ENCODE measurements at regions not wholly inside any gene's neighbourhood (a gene's known extent, or its start where the extent isn't known, plus 50 kb on each side); places are given as distances from the start of the nearest gene placed in this dataset.

- no peaks in the 10 kb centered on the region for H3K36me3 Mint-ChIP-seq (ENCODE audit: low read depth)
- no peak for ATAC-seq
- no peaks in the 10 kb centered on the region for H3K4me1 Mint-ChIP-seq (ENCODE audit: low read depth)
Measured at GRCh38 chr4:14059006-14059405, 431.5 kb upstream of the BOD1L1 start.

GRCh38 chr4:14064984-14065383 is 437.5 kb upstream of the BOD1L1 start:
- Mint-ChIP-seq H3K4me1 (ENCODE audit: low read depth) (no peaks in the 10 kb centered on the region), H3K4me3 (no peak overlapping the region), H3K27ac (no peak overlapping the region), H3K9me3 (ENCODE audit: insufficient read depth) (no peaks in the 10 kb centered on the region), H3K27me3 (ENCODE audit: low read depth) (no peaks in the 10 kb centered on the region), H3K36me3 (ENCODE audit: low read depth) (no peaks in the 10 kb centered on the region)
- DNase-seq (no peak), ATAC-seq (no peak)
- ChIA-PET CTCF (no interaction called here), POLR2A (interaction anchor here (0.7 kb wide), 1 partner anchor 140 kb away, joined by 3 read pairs; no protein-coding TSS in a partner anchor)

More at GRCh38 chr4:14059006-14059405, 431.5 kb upstream of the BOD1L1 start:
- Mint-ChIP-seq H3K9me3 (ENCODE audit: insufficient read depth) (no peaks in the 10 kb centered on the region), H3K4me3 (no peak overlapping the region), H3K27me3 (ENCODE audit: low read depth) (no peaks in the 10 kb centered on the region), H3K27ac (no peak overlapping the region)
- POLR2A ChIA-PET, result no interaction called here
- DNase-seq, result no peak
- CTCF ChIA-PET, result no interaction called here

- Mint-ChIP-seq H3K36me3 (ENCODE audit: low read depth) (no peaks in the 10 kb centered on the region), H3K4me3 (no peak overlapping the region), H3K4me1 (ENCODE audit: low read depth) (no peaks in the 10 kb centered on the region), H3K27ac (no peak overlapping the region), H3K9me3 (ENCODE audit: insufficient read depth) (no peaks in the 10 kb centered on the region), H3K27me3 (ENCODE audit: low read depth) (no peaks in the 10 kb centered on the region)
- DNase-seq (no peak), ATAC-seq (no peak)
- ChIA-PET CTCF (no interaction called here), POLR2A (no interaction called here)
Measured at GRCh38 chr4:14065406-14065805, 437.9 kb upstream of the BOD1L1 start.

- Mint-ChIP-seq H3K27me3 (ENCODE audit: low read depth) (no peaks in the 10 kb centered on the region), H3K4me3 (no peak overlapping the region), H3K27ac (no peak overlapping the region), H3K9me3 (ENCODE audit: insufficient read depth) (peaks cover under 1% of the 10 kb centered on the region), H3K36me3 (ENCODE audit: low read depth) (no peaks in the 10 kb centered on the region), H3K4me1 (ENCODE audit: low read depth) (no peaks in the 10 kb centered on the region)
- DNase-seq (no peak), ATAC-seq (no peak)
- POLR2A ChIA-PET, result no interaction called here
- CTCF ChIA-PET, result no interaction called here
Measured at GRCh38 chr4:14066979-14067378, 439.5 kb upstream of the BOD1L1 start.

GRCh38 chr4:14069886-14070285 is 442.4 kb upstream of the BOD1L1 start:
- no peaks in the 10 kb centered on the region for H3K36me3 Mint-ChIP-seq (ENCODE audit: low read depth)
- no peak overlapping the region for H3K4me3 Mint-ChIP-seq
- no peaks in the 10 kb centered on the region for H3K27me3 Mint-ChIP-seq (ENCODE audit: low read depth)
- ATAC-seq (no peak), DNase-seq (no peak)
- H3K27ac Mint-ChIP-seq, result no peak overlapping the region
- CTCF ChIA-PET, result no interaction called here
- POLR2A ChIA-PET, result no interaction called here
- H3K9me3 Mint-ChIP-seq (ENCODE audit: insufficient read depth), result peaks cover 17% of the 10 kb centered on the region
- H3K4me1 Mint-ChIP-seq (ENCODE audit: low read depth), result no peaks in the 10 kb centered on the region

GRCh38 chr4:14070289-14070880 is 442.9 kb upstream of the BOD1L1 start:
- Mint-ChIP-seq H3K4me1 (ENCODE audit: low read depth) (no peaks in the 10 kb centered on the region), H3K36me3 (ENCODE audit: low read depth) (no peaks in the 10 kb centered on the region), H3K9me3 (ENCODE audit: insufficient read depth) (peaks cover 17% of the 10 kb centered on the region), H3K4me3 (no peak overlapping the region), H3K27me3 (ENCODE audit: low read depth) (no peaks in the 10 kb centered on the region), H3K27ac (no peak overlapping the region)
- POLR2A ChIA-PET, result no interaction called here
- DNase-seq (no peak), ATAC-seq (no peak)
- CTCF ChIA-PET, result no interaction called here

GRCh38 chr4:14072506-14072905 is 445.0 kb upstream of the BOD1L1 start:
- CTCF ChIA-PET, result no interaction called here
- no peak for DNase-seq
- Mint-ChIP-seq H3K9me3 (ENCODE audit: insufficient read depth) (peaks cover 17% of the 10 kb centered on the region), H3K36me3 (ENCODE audit: low read depth) (no peaks in the 10 kb centered on the region), H3K4me3 (no peak overlapping the region), H3K4me1 (ENCODE audit: low read depth) (no peaks in the 10 kb centered on the region), H3K27ac (no peak overlapping the region), H3K27me3 (ENCODE audit: low read depth) (no peaks in the 10 kb centered on the region)
- ATAC-seq, result no peak
- POLR2A ChIA-PET, result no interaction called here

- POLR2A ChIA-PET, result no interaction called here
- DNase-seq (no peak), ATAC-seq (no peak)
- CTCF ChIA-PET, result interaction anchor here (0.8 kb wide), 1 partner anchor 9 kb away, joined by 4 read pairs; no protein-coding TSS in a partner anchor
- Mint-ChIP-seq H3K4me3 (no peak overlapping the region), H3K27me3 (ENCODE audit: low read depth) (no peaks in the 10 kb centered on the region), H3K36me3 (ENCODE audit: low read depth) (no peaks in the 10 kb centered on the region), H3K4me1 (ENCODE audit: low read depth) (no peaks in the 10 kb centered on the region), H3K9me3 (ENCODE audit: insufficient read depth) (peaks cover 17% of the 10 kb centered on the region), H3K27ac (no peak overlapping the region)
Measured at GRCh38 chr4:14076776-14077175, 449.3 kb upstream of the BOD1L1 start.

- H3K36me3 Mint-ChIP-seq (ENCODE audit: low read depth), result no peaks in the 10 kb centered on the region
- no peaks in the 10 kb centered on the region for H3K27me3 Mint-ChIP-seq (ENCODE audit: low read depth)
- ATAC-seq (no peak), DNase-seq (no peak)
- H3K27ac Mint-ChIP-seq, result no peak overlapping the region
- POLR2A ChIA-PET, result no interaction called here
- no peak overlapping the region for H3K4me3 Mint-ChIP-seq
- H3K9me3 Mint-ChIP-seq (ENCODE audit: insufficient read depth), result peaks cover 3% of the 10 kb centered on the region
- CTCF ChIA-PET, result no interaction called here
- H3K4me1 Mint-ChIP-seq (ENCODE audit: low read depth), result no peaks in the 10 kb centered on the region
Measured at GRCh38 chr4:14078326-14078725, 450.8 kb upstream of the BOD1L1 start.

GRCh38 chr4:14079601-14080000 is 452.1 kb upstream of the BOD1L1 start:
- ChIA-PET CTCF (no interaction called here), POLR2A (no interaction called here)
- H3K4me1 Mint-ChIP-seq (ENCODE audit: low read depth), result no peaks in the 10 kb centered on the region
- ATAC-seq (no peak), DNase-seq (no peak)
- H3K9me3 Mint-ChIP-seq (ENCODE audit: insufficient read depth), result peaks cover under 1% of the 10 kb centered on the region
- H3K27me3 Mint-ChIP-seq (ENCODE audit: low read depth), result no peaks in the 10 kb centered on the region
- no peak overlapping the region for H3K27ac Mint-ChIP-seq
- no peaks in the 10 kb centered on the region for H3K36me3 Mint-ChIP-seq (ENCODE audit: low read depth)
- H3K4me3 Mint-ChIP-seq, result no peak overlapping the region

- Mint-ChIP-seq H3K4me1 (ENCODE audit: low read depth) (no peaks in the 10 kb centered on the region), H3K9me3 (ENCODE audit: insufficient read depth) (no peaks in the 10 kb centered on the region), H3K27ac (no peak overlapping the region), H3K36me3 (ENCODE audit: low read depth) (no peaks in the 10 kb centered on the region), H3K27me3 (ENCODE audit: low read depth) (no peaks in the 10 kb centered on the region), H3K4me3 (no peak overlapping the region)
- POLR2A ChIA-PET, result no interaction called here
- DNase-seq, result no peak
- no peak for ATAC-seq
- CTCF ChIA-PET, result no interaction called here
Measured at GRCh38 chr4:14083150-14083549, 455.6 kb upstream of the BOD1L1 start.

GRCh38 chr4:14084598-14084997 is 457.1 kb upstream of the BOD1L1 start:
- CTCF ChIA-PET, result interaction anchor here (1.3 kb wide), 1 partner anchor 8 kb away, joined by 4 read pairs; no protein-coding TSS in a partner anchor
- POLR2A ChIA-PET, result no interaction called here
- DNase-seq (no peak), ATAC-seq (no peak)
- no peaks in the 10 kb centered on the region for H3K27me3 Mint-ChIP-seq (ENCODE audit: low read depth)
- no peak overlapping the region for H3K4me3 Mint-ChIP-seq
- no peaks in the 10 kb centered on the region for H3K9me3 Mint-ChIP-seq (ENCODE audit: insufficient read depth)
- no peak overlapping the region for H3K27ac Mint-ChIP-seq
- no peaks in the 10 kb centered on the region for H3K36me3 Mint-ChIP-seq (ENCODE audit: low read depth)
- H3K4me1 Mint-ChIP-seq (ENCODE audit: low read depth), result no peaks in the 10 kb centered on the region

GRCh38 chr4:14087459-14087858 is 459.9 kb upstream of the BOD1L1 start:
- Mint-ChIP-seq H3K27ac (no peak overlapping the region), H3K4me3 (no peak overlapping the region), H3K27me3 (ENCODE audit: low read depth) (no peaks in the 10 kb centered on the region), H3K9me3 (ENCODE audit: insufficient read depth) (no peaks in the 10 kb centered on the region), H3K36me3 (ENCODE audit: low read depth) (no peaks in the 10 kb centered on the region), H3K4me1 (ENCODE audit: low read depth) (no peaks in the 10 kb centered on the region)
- CTCF ChIA-PET, result no interaction called here
- POLR2A ChIA-PET, result no interaction called here
- ATAC-seq (no peak), DNase-seq (no peak)
